Bronchial epithelial cell (primary cell): ENCODE measurements at regions not wholly inside any gene's neighbourhood (a gene's known extent, or its start where the extent isn't known, plus 50 kb on each side); places are given as distances from the start of the nearest gene placed in this dataset.

Source experiments
- DNase-seq: peaks from one replicate; pipeline ENCODE4 v3.0.0-alpha.2; 2010; ENCODE audit warnings: low read depth
- FAIRE-seq: peaks from 2 replicates; lab custom pipeline; 2011; peaks lifted over from hg19 to GRCh38; lab: Jason Lieb, UNC
- H3K27me3 ChIP-seq: 2 replicates; pipeline ENCODE4 v1.5.1; 2011; ENCODE audit warnings: low read length; ENCODE audit not compliant: control insufficient read depth, insufficient read depth
- H3K36me3 ChIP-seq: 2 replicates; pipeline ENCODE4 v1.5.1; 2011; ENCODE audit warnings: low read length; ENCODE audit not compliant: control insufficient read depth, insufficient read depth
- H3K4me3 ChIP-seq: 2 replicates; pipeline ENCODE4 v1.5.1; 2011; ENCODE audit warnings: mild to moderate bottlenecking, low read depth, low read length, control low read depth
- CTCF ChIP-seq: IDR thresholded peaks from 2 replicates; pipeline ENCODE4 v1.5.1; 2011; ENCODE audit warnings: mild to moderate bottlenecking, moderate library complexity, low read length, control low read depth, inconsistent platforms; ENCODE audit not compliant: insufficient read depth, severe bottlenecking

DNA sequence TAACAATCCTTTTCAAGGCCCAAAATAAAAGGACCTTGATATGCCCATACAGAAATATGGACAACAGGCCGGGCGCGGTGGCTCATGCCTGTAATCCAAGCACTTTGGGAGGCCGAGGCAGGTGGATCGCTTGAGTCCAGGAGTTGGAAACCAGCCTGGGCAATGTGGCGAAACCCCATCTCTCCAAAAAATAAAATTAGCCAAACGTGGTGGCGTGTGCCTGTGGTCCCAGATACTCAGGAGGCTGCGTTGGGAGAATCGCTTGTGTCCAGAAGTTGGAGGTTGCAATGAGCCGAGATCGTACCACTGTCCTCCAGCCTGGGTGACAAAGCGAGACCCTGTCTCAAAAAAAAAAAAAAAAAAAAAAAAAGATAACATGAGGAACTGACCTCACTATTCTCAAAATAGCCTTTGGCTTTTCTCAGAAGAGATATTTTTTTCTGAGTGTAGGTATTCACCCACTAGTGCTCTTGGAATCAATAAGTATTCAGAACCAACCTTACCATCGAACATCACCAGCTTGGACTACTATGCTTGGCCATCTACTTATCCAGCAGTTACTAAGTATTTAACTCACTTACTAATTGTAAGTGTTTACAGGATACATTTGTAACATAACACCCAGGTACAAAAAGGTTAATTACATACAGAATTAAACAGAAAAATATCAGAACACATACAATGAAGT lies 99.2 kb downstream of the OR2B2 start:
- no peaks in the 10 kb centered on the region for H3K36me3 ChIP-seq
- no peak for DNase-seq
- no peak for TF ChIP-seq CTCF
- FAIRE-seq = no peak
- H3K4me3 ChIP-seq = no peak overlapping the region
- no peaks in the 10 kb centered on the region for H3K27me3 ChIP-seq

- no peak for TF ChIP-seq CTCF
- no peaks in the 10 kb centered on the region for H3K36me3 ChIP-seq
- H3K4me3 ChIP-seq = no peak overlapping the region
- DNase-seq (no peak), FAIRE-seq (no peak)
- no peaks in the 10 kb centered on the region for H3K27me3 ChIP-seq
Observed at GRCh38 chr6:27812078-27812804, 100.0 kb downstream of the OR2B2 start.

DNA sequence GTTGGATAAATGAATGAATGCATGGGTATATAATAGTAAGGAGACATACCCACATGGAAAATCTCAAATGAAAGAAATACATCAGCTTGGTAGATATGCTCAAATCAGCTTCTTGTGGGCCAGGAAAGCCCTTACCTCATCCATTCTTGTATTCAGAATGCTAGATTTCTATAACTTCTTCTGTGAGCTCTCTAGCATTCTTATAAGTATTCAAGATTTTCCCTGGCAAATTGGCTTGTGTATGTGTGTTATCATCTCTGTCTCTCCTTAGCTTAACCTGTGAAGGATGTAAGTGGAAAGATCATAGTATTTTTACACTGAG lies 100.8 kb downstream of the OR2B2 start:
- no peak for FAIRE-seq
- no peak for TF ChIP-seq CTCF
- no peak for DNase-seq
- Histone ChIP-seq H3K36me3 (no peaks in the 10 kb centered on the region), H3K27me3 (no peaks in the 10 kb centered on the region), H3K4me3 (no peak overlapping the region)

DNA sequence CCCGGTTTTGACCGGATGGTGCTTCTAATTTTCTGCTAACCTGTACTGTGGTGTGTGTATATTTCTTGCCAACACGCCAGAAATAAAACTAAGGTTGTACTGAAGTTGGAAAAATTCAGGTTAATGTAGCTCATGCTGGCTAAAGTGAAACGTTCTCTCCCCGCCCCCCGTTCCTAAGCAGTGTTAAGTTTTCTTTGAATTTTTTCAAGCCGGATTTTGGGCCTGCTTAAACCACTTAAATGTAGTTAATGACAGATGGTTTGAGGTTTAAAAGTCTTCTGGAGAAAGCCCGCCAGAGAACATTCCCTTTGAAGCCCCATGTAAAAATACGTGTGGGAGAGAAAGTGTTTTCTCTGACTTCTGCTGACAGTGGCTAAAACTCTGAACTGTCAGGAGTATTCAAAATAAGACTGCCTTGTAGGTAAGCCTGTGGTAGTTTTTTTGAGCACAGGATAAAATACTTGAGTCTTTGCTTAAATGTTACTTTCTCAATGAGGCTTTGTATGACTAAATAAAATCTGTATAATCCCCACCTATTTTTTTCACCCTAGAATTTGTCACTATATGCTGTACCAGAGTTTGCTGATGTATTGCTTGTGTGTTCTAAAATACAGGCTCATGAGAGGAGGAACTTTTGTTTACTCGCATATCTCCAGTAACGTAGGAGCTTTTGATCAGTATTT lies 101.3 kb downstream of the OR2B2 start:
- FAIRE-seq (no peak), DNase-seq (peak; percentile 17)
- no peaks in the 10 kb centered on the region for H3K36me3 ChIP-seq
- peak overlapping the region; percentile 45 for H3K4me3 ChIP-seq
- no peak for TF ChIP-seq CTCF
- no peaks in the 10 kb centered on the region for H3K27me3 ChIP-seq

GRCh38 chr6:27809939-27810767 lies 102.0 kb downstream of the OR2B2 start:
- TF ChIP-seq CTCF = peak; percentile 26
- Histone ChIP-seq H3K36me3 (no peaks in the 10 kb centered on the region), H3K4me3 (peak overlapping the region; percentile 45), H3K27me3 (no peaks in the 10 kb centered on the region)
- FAIRE-seq = no peak
- DNase-seq = peak; percentile 96
